HG02884 (cell line): ENCODE measurements at regions not wholly inside any gene's neighbourhood (a gene's known extent, or its start where the extent isn't known, plus 50 kb on each side); places are given as distances from the start of the nearest gene placed in this dataset.
"Not testable (repeated sequence)": the region's sequence is repeated elsewhere in the genome, so short reads cannot be mapped to it uniquely, and the experiment has no call there.

Experiments
- ATAC-seq: cut with Tn5 transposase; IDR thresholded peaks from one replicate; pipeline ENCODE4 v1.9.1; 2021; ENCODE audit warnings: mild to moderate bottlenecking, moderate library complexity; ENCODE audit not compliant: unreplicated experiment

DNA sequence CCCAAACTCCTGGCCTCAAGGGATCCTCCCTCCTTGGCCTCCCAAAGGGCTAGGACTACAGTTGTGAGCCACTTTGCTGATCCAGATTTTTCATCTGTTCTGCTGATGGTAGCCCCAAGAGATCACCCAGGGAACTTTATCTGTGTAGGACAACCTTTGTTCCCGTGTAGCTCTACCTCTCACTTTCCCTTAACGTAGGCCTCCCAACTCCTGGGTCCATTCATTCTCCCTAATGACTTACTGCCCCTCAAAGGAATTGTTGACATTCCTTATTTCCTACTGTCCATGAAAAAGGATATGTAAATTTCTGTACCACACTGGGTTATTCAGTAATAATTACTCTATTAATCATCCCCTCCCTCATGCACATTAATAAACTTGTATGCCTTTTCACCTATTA, 51.0 kb upstream of the PHF24 start:
- ATAC-seq, result no peak

GRCh38 chr9:34899535-34900158, 58.4 kb upstream of the PHF24 start:
- ATAC-seq, result peak; percentile 76

DNA sequence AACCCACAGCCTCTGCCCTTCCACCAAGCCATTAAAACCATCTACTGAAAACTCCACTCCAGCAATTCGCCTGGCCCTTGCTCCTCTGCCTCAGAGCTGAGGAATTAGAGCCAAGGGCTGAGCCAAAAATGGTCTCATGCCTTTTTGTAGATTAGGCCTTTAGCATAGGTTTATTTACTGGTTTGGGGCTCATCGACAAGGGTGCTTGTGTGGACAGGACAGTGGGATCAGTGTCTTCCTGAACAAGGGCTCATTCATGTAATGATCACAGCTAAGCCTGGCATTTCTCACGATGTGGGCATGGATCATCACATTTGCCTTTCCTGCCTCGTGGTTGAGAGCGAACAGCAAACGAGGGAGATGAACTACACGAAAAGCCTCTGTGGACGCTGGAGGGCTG, 59.2 kb upstream of the PHF24 start:
- ATAC-seq, result no peak

DNA sequence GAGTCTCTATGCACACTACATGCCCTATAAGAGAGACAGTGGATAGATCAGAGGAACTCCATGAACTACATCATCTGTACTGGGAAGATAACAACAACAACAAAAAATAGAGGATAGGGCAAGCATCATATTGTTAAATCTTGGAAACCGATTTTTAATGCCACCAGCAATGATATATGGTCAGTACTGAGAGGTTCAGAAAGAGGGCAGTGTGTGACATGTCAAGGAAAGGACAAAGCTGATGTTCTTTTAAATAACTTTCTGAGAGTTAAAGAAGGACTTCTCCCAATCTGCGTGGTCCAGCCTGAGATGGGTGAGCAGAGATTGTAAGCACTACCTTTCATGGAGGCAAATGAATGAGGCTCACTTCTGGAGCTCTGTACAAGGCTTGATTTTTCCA, 62.0 kb upstream of the PHF24 start:
- no peak for ATAC-seq

GRCh38 chr9:34892886-34893285, 65.2 kb upstream of the PHF24 start:
- ATAC-seq, result no peak

DNA sequence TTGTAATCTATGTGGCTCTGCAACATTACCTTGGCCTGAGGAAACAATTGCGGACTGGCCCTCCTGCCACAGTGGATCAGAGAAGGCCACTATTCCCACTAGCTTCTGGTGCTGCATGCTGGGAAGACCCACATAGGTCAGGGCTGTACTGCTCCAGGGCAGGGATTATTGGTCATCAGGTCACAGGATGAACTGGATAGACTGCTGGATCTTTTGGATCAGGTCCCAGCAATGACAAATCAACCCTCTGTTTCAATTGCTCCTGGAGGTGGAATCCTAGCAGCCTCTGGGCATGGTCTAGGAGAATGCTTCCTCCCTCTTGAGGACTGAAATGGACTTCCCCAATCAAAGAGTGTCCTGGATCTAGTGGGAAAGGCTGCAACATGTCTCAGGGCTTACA, 66.7 kb upstream of the PHF24 start:
- no peak for ATAC-seq

GRCh38 chr9:34887841-34888240, 70.2 kb upstream of the PHF24 start:
- ATAC-seq, result no peak

DNA sequence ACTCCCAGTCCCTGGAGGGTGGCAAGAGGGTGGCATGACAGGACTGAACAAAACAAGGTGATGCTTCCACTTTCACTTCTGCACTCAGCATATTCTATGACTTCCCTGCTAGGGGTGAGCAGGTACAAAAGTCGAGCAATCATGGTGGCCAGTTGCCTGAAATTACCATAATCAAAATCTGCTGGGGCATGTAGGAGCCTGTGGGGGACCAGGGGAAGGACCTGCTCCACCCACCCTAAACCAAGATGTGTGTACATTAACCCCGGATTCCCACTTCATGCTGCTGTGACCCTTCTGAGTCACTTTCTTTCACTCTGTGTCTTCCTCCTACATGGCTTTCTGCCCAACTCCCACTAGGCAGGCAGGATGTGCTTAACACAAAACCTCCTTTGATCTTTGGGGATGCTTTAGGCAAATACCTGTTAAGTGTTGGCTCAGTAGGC, 73.3 kb upstream of the PHF24 start:
- ATAC-seq, result peak; percentile 55

DNA sequence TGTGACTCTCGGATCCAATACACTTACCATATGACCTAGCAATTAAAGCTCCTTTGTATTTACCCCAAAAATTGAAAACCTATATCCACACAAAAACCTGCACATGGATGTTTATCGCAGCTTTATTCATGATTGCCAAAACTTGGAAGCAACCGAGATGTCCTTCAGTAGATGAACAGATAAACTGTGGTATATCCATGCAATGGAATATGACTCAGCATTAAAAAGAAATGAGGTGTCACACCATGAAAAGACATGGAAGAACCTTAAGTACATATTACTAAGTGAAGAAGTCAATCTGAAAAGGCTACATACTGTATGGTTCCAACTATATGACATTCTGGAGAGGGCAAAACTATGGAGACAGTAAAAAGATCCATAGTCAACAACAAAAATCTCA, 82.0 kb upstream of the PHF24 start:
- ATAC-seq, result no peak

- ATAC-seq, result no peak
Observed at GRCh38 chr9:34869390-34869789, 88.7 kb upstream of the PHF24 start.

GRCh38 chr9:34866614-34867013, 91.5 kb upstream of the PHF24 start:
- ATAC-seq, result no peak

- ATAC-seq, result no peak
Observed at GRCh38 chr9:34863426-34863825, 94.7 kb upstream of the PHF24 start.

GRCh38 chr9:34862836-34863235, 95.2 kb upstream of the PHF24 start:
- ATAC-seq, result no peak

DNA sequence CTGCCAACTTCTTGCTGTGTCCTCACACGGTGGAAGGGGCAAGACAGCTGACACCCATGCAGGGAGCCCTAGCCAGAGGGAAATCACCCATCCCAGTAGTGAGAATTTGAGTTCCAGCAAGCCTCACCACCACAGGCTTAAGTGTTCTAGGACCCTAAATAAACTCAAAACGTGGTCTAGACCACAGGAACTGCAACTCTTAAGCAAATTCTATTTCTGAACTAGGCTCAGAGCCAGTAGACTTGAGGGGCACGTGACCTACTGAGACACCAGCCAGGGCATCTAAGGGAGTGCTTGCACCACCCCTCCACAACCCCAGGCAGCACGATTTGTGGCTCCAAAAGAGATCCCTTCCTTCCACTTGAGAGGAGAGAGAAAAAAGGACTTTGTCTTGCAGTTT, 96.0 kb upstream of the PHF24 start:
- peak; percentile 50 for ATAC-seq

DNA sequence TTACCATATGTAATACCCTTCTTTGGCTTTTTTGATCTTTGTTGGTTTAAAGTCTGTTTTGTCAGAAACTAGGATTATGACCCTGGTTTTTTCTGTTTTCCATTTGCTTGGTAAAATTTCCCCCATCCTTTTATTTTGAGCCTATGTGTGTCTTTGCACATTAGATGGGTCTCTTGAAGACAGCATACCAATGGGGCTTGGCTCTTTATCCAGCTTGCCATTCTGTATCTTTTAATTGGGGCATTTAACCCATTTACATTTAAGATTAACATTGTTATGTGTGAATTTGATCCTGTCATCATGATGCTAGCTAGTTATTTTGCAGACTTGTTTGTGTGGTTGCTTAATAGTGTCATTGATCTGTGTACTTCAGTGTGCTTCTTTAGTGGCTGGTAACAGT, 103.1 kb upstream of the PHF24 start:
- ATAC-seq, result not testable (repeated sequence)

- ATAC-seq, result no peak
Observed at GRCh38 chr9:34830068-34830467, 120.1 kb upstream of the CCL21 start.

DNA sequence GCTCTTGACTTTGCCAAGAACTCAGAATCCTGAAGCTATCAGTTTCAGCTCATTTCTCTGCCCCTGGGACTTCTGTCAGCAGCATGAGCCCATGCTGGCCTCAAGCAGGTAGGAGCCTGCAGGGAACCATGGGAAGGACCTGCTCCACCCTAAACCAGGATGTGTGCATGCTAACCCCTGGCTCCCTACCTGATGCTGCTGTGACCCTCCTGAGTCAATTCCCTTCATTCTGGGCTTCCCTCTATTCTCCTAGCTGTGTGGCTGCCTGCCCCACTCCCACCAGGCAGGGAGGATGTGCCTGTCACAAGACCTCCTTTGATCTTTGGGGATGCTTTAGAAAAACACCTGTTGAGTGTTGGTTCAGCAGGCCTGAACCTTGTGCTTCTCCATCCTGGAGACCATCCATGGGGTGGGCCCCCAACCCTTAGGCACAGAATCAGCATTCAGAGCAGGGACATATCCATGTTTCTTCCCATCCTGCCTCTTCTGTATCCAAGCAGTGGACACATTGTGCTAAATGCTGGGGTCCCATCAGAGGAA, 117.1 kb upstream of the CCL21 start:
- ATAC-seq, result no peak

GRCh38 chr9:34825775-34826174, 115.8 kb upstream of the CCL21 start:
- ATAC-seq, result no peak

GRCh38 chr9:34823778-34824177, 113.8 kb upstream of the CCL21 start:
- no peak for ATAC-seq

GRCh38 chr9:34810187-34810524, 100.2 kb upstream of the CCL21 start:
- ATAC-seq, result no peak

DNA sequence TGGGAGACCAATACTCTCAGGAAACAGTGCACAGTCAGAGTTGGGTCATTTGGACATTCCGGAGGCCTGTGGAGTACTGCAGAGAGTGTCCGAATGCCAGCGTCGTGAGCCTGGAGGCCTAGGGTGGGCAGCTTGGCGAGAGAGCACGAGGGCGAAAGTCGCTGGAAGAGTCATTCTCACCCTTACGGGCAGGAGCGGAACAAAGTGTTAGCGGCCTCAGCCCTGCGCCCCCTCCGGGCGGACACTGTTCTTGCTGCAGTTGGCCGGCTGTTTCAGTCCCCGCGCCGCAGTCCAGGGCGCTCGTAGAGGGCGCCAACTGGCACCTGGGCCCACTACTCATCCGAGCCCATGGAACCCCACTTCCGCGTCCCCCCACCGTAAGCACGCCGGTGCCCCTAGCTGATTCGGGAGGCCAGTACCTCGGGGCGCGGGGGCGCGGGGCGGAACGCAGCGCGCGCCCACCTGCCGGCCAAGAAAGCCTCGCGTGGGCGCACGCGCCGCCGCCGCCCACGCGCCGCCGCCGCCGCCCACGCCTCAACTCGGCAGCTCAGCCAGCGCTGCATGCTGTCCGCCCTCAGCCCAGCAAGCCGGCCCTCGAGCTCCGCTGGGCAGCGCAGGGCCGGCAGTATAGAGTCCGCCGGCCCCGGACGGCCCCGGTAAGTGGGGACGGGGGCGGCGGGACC, 99.7 kb upstream of the CCL21 start:
- no peak for ATAC-seq

DNA sequence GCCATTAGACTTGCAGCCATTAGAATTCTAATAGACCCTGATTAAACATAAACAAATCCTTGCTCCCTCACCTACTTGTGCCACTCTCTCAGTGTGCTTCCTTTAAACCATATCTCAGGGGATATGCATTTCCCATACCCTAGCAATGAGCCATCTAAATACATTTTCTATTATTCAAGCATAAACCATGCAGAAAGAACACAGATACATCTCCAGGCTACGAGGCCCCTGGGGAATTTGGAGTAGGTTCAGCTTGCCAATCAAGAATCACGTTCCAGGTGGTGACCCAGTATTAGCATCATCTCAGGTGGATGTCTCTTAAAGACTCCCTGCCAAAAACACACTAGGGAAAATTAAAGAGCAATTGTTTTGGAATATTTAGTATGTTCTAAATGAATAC, 93.0 kb upstream of the CCL21 start:
- ATAC-seq, result no peak

DNA sequence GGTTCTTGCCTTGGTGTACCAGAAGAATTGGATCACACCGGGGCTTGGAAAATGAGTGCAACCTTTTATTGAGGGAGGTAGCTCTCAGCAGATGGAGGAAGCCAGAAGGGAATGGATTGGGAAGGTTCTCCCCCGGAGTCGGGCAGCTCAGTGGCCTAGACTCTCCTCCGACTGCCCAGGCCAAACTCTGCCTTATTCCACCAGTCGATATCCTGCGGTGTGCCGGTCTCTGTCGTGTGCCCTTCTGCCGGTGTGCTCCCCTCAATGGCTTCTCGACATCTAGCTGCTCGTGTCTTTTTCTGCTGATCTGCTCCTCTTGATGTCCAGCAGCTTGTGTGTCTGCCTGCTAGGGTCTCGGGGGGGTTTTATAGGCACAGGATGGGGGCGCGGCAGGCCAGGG, 87.4 kb upstream of the CCL21 start:
- no peak for ATAC-seq
